LNCAP (cell line): ENCODE measurements at regions not wholly inside any gene's neighbourhood (a gene's known extent, or its start where the extent isn't known, plus 50 kb on each side); places are given as distances from the start of the nearest gene placed in this dataset.

Source experiments
- TF ChIP-seq, protein P1 (sequence below): fragments of 450-650 bp; IDR thresholded peaks from 2 replicates; pipeline ENCODE4 v1.5.1; 2017; ENCODE audit warnings: mild to moderate bottlenecking

DNA sequence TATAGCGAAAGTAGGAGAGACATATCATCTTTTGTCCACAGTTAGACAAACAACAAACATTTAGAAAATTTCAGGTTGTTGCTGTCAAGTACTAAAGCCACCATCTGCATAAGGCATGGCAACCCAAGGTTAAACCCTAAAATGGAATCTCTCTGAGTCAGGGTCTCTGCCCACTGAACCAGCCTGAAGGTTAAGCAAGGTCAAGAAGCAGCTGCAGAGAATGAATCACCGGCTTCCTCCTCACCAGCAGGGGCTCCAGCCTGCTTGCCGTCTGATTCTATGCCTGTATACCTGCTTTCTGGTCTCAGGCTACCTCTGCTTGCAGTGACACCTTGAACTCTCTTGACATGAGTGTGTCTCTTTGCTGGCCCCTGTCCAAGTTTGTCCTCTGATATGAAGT, 726.2 kb upstream of the SGCG start:
- TF ChIP-seq, protein P1, sequence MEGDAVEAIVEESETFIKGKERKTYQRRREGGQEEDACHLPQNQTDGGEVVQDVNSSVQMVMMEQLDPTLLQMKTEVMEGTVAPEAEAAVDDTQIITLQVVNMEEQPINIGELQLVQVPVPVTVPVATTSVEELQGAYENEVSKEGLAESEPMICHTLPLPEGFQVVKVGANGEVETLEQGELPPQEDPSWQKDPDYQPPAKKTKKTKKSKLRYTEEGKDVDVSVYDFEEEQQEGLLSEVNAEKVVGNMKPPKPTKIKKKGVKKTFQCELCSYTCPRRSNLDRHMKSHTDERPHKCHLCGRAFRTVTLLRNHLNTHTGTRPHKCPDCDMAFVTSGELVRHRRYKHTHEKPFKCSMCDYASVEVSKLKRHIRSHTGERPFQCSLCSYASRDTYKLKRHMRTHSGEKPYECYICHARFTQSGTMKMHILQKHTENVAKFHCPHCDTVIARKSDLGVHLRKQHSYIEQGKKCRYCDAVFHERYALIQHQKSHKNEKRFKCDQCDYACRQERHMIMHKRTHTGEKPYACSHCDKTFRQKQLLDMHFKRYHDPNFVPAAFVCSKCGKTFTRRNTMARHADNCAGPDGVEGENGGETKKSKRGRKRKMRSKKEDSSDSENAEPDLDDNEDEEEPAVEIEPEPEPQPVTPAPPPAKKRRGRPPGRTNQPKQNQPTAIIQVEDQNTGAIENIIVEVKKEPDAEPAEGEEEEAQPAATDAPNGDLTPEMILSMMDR: no peak

DNA sequence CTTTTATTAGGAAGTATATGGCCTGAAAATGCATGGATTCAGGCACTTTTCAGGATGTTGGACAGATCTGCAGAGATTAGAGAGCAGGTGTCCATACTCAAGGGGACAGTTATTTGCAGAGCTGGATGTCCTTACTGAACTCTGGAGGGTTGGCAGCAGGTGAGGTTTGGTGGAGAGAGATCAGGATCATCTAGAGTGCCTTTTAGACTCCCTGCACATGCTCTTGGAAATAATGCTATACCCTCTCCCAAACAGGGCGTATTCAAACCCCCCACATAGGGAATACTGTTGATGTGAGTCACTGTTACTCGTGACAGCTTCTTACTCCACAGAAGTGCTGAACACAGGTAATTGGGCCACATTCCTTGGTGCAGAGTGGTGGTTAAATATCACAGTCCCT, 725.7 kb upstream of the SGCG start:
- TF ChIP-seq, protein P1: no peak

DNA sequence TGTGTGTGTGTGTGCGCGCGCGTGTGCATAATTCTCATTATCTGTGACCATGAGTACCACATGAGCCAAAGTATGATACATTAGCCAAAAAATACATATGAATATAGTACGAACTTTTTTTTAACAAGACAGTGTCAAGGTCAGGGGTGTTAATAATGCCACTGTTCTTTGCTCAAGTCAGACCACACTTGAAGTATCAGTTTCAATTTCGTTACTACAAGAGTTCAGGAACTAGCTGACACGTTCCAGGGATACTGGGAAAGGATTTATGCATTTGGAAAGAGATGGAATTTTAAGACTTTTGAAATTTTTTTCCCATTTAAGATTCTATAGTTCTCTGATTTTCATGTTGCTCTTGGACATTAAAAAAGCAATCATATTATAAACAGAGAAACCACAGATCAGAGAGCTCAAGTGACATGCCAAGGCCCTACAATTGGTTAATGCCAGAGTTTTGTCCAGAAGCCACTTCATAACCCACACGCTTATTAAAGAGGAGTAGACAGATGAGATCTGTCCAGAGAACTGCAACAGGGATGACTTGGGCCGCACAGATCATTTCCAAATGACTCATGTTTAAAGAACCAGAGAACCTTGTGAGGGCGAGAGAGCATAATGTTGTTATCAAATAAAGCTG, 718.8 kb upstream of the SGCG start:
- TF ChIP-seq, protein P1: no peak

DNA sequence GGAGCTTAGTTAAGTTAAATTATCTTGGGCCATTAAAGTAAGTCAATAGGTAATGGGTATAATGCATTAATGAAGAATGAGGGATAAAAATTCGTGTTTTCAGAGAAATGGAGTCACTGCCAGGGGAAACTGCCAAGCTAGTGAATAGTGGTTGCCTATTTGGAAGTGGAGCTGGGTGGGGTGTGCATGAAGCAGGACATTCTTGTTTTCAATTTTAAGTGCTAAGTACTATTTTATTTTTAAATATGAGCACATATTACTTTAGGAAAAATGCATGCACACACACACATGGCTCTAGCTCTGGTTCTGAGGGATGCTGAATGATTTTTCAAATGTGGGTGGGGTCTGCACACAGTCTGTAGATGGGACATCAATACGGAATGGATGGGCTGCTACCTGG, 717.7 kb upstream of the SGCG start:
- TF ChIP-seq, protein P1: no peak

DNA sequence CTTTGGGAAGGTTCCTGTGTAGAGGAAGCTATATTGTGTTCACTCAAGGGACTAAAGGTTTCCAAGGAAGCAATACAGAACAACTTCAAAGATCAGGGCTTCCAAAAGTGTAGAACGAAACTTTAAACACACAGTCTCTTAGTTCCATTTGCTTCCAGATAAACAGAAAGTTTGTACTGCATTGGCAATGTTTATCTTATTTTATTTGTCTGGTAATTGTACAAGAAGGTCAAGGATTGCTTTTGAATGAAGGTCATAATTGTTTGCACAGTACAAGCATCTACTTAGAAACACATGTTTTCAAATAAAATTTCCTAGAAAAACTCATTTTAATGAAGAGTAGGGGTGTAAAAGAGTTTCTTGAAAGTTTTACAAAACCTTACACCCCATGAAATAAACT, 712.7 kb upstream of the SGCG start:
- TF ChIP-seq, protein P1: no peak

DNA sequence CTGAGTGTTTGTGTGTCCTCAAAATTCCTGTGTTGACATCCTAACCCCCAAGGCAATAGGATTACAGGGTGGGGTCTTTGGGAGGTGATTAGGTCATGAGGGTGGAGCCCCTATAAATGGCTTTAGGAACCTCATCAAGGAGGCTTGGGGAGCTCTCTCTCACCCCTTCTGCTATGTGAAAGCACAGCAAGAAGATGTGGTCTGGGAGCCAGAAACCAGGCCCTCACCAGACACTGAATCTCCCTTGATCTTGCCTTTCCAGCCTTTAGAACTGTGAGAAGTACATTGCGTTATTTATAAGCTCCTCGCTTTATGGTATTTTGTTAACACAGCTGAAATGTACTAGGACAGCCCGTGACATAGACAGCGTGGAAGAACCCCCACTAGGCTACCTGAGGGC, 712.0 kb upstream of the SGCG start:
- TF ChIP-seq, protein P1: no peak

DNA sequence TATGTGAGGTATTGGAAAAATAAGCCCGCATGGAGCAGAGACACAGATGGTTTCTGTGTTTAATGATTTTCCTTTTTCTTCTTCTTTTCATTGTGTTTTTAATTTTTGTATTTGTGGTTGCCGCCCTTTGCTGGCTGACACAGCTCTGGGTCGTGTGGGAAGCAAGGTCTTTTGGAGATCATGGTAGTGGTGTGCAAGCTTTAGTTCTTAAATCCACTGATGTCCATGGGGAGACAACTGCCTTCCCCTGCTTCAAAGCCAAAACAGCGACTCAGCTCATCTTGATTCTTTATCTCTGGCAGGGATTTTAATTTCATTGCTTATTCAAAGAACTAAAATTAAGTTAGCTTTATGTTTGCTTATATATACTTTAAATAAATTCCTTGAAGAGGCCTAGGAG, 711.3 kb upstream of the SGCG start:
- TF ChIP-seq, protein P1: no peak

DNA sequence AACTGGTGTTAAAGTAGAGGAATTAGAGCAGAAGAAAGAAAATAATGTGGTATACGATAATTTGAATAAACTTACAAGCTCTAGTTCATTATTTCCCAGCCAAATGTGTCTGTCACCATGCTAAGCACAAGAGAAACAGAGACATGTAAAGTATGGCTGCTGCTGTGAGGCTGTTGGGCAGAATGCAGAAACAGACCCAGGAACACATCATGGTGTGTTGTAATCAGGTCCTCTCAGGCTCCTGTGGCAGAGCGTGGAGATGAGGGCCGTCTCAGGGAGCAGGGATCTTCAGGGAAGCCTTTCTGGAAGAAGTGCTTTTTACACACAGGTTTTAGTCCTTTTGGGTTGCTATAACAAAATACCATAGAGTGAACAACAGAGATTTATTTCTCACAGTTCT, 710.7 kb upstream of the SGCG start:
- TF ChIP-seq, protein P1: no peak
